Cardiac fibroblast (primary cell): ENCODE measurements at regions not wholly inside any gene's neighbourhood (a gene's known extent, or its start where the extent isn't known, plus 50 kb on each side); places are given as distances from the start of the nearest gene placed in this dataset.

Experiments
- DNase-seq, 2 donors: peaks; one replicate each; pipeline versions ENCODE4 v3.0.0 to v3.0.0-alpha.2; 2010; ENCODE audit warnings: low read depth in 2 of 2
- H3K4me3 ChIP-seq, 2 donors: replicated peaks in 1 of 2; 1 replicate in 1 of 2; 2 replicates in 1 of 2; pipeline ENCODE4 v1.5.1; 2011; ENCODE audit warnings: low read depth in 2 of 2, low read length in 2 of 2, mild to moderate bottlenecking in 2 of 2, moderate library complexity in 1 of 2
- TF ChIP-seq, protein P1 (sequence below): IDR thresholded peaks from one replicate; pipeline ENCODE4 v1.5.1; 2011; ENCODE audit warnings: low read depth, mild to moderate bottlenecking, low read length, inconsistent platforms

DNA sequence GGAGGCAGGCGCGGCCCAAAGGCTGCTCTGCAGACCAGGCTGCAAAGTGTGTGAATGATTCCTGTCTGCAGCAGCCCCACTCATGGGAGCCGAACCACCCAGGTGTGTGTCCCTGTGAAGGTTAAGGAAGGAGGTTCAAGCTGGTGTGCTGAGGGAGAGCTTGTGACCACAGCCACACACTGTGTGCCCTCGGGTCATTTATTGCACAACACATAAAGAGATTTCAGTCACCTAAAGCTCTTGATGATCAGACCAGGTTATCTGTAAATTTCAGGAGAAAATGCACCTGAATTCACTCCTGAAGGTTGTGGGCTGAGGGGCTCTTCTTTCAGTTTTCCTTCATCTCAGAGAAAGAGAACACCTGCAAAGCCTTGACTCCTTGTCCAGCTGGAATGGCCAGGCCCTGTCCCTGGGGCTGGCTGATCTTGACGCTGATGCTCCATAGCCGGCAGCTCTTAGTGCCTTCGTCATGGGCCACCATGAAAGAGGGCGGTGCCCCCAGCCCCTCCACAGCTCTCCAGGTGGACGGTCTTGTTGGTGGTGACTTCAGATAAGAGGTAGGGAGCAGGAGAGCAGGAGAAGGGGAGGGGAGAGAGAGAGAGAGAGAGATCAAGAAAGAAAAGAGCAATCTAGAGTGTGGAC, 110.8 kb upstream of the C1QTNF9B start:
- TF ChIP-seq, protein P1, sequence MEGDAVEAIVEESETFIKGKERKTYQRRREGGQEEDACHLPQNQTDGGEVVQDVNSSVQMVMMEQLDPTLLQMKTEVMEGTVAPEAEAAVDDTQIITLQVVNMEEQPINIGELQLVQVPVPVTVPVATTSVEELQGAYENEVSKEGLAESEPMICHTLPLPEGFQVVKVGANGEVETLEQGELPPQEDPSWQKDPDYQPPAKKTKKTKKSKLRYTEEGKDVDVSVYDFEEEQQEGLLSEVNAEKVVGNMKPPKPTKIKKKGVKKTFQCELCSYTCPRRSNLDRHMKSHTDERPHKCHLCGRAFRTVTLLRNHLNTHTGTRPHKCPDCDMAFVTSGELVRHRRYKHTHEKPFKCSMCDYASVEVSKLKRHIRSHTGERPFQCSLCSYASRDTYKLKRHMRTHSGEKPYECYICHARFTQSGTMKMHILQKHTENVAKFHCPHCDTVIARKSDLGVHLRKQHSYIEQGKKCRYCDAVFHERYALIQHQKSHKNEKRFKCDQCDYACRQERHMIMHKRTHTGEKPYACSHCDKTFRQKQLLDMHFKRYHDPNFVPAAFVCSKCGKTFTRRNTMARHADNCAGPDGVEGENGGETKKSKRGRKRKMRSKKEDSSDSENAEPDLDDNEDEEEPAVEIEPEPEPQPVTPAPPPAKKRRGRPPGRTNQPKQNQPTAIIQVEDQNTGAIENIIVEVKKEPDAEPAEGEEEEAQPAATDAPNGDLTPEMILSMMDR = no peak

DNA sequence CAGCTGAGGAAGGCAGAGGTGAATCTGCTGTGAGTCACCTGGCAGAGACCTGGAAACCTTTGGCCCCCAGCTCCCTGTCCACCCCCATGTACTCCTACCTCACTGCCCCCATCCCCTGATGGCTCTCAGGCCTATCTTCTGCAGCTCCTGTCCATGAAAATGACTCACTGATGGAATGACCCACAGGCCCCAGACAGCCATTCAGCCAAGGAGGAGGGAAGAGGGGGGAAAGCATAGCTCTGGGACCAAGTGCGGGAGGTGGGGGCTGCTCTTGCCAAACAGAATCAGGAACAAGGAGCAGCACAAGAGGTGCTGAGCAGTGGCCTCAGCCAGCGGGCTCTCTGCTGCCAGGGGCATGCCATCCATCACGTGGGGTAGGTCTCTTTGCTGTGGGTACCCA, 111.4 kb upstream of the C1QTNF9B start:
- DNase-seq = peak in 1 of 2 donors; percentile 5
- TF ChIP-seq, protein P1 = no peak
- no peak overlapping the region for H3K4me3 ChIP-seq

More for the DNA sequence above, 110.8 kb upstream of the C1QTNF9B start:
- DNase-seq = no peak
- H3K4me3 ChIP-seq = no peak overlapping the region

DNA sequence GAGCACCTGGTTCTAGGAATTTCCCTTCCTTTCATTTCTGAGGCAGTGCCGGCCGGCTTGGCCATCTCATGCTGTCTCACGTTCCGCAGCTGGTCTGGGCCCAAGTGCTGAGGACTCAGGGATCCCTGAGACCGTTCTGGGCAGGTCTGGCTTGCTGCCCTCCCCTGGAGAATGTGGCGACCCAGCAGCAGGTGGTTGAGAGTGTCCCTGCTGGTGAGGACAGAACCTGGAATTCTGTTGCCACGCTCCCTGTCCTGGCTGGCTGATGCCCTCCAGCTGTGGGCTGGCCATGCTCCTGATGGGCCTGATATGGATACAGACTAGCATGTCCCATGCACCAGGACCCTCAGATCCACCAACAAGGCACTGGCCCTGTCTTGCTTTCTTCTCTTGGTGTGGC, 114.0 kb upstream of the C1QTNF9B start:
- H3K4me3 ChIP-seq = no peak overlapping the region
- TF ChIP-seq, protein P1 = no peak
- DNase-seq = no peak

DNA sequence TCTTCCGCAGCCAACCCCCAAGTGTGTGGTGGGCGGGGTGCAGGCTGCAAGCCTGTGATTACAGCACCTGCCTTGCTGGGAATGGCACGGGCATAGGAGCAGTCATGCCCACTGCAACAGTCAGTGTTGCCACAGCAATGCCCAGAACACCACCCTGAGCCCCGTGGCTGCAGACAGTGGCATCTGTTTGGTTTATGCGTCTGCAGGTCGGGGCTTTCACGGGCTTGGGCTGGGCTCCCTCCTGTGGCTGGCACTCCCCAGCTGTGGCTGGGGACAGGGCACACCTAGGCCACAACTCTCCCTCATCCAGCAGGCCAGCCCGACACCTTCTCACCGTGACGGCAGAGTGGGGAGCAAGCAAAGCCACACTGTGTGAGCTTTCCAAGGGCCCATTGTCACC, 115.3 kb upstream of the C1QTNF9B start:
- TF ChIP-seq, protein P1 = no peak
- no peak for DNase-seq

DNA sequence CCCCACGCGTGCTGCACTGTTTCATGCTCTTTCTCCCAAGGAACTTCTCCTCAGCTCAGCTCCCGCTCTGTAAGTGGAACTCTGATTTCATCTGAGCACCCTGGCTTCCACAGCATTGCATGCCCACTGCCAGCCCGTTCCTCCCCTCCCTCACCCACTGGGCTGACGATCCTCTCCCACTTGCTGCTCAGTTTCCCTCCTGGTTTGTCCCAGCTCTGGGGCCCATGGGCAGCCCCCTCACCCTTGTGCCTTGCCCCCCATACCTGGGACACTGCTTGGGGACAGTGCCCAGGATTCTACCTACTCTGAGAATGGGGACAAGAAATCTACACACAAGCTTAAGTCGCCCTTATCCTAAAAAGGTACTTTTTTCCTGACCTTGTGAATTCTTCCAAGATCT, 115.9 kb upstream of the C1QTNF9B start:
- TF ChIP-seq, protein P1 = no peak
- DNase-seq = no peak

More for the DNA sequence above, 115.3 kb upstream of the C1QTNF9B start:
- no peak overlapping the region for H3K4me3 ChIP-seq

DNA sequence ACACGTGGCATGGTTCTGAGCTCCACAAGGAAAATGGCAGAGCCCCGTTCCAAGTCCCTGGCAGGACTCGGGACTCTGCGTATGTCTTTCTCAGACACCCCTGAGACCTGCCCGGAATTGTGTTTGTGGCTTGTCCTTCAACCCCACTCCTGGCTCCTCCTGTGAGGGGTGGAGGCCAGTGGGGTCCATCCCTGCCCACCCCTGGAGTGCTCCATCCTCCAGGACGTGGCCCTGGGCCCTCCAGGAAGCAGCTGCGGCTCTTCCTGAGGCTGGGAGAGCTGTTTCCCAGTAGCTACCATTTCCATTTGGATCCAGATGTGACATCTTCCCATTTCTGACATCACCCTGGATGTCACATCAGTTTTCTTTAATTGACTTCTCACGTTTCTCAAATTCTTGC, 118.7 kb upstream of the C1QTNF9B start:
- TF ChIP-seq, protein P1 = no peak
- H3K4me3 ChIP-seq = no peak overlapping the region
- DNase-seq = no peak

More for the DNA sequence above, 115.9 kb upstream of the C1QTNF9B start:
- H3K4me3 ChIP-seq = no peak overlapping the region

DNA sequence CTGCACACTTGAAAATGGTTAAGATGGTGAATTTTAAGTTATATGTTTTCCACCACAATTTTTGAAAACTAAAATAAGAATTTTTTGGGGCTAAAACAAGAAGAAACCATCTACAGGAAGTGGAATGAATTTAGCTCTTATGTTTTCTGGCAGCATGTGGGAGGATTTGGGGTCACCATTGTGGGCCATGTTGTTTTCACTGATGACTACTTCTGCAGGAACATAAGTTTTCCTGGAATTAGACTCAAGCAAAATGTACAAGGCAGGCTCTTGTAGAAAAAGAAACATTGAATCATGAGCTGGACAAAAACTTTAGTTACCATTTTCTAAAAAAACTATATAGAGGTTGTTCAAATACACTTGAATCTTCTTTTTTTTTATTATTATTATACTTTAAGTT, 125.3 kb upstream of the C1QTNF9B start:
- H3K4me3 ChIP-seq = no peak overlapping the region
- DNase-seq = peak in 1 of 2 donors; percentile 39
- TF ChIP-seq, protein P1 = no peak
